NOMO-1 treated with DMSO at 0.1 percent for 48 hours (cell line): ENCODE measurements at regions not wholly inside any gene's neighbourhood (a gene's known extent, or its start where the extent isn't known, plus 50 kb on each side); places are given as distances from the start of the nearest gene placed in this dataset.
"Not testable (repeated sequence)": the region's sequence is repeated elsewhere in the genome, so short reads cannot be mapped to it uniquely, and the experiment has no call there.

Source experiments
- DNase-seq: peaks from one replicate; lab custom pipeline; 2025; ENCODE audit not compliant: unreplicated experiment; lab: John Stamatoyannopoulos, UW

- DNase-seq, result no peak
These were observed 971.7 kb upstream of the GYPC start for GRCh38 chr2:125684256-125684655.

- DNase-seq, result no peak
These were observed 971.0 kb upstream of the GYPC start for GRCh38 chr2:125684932-125685331.

- DNase-seq, result no peak
These were observed 959.4 kb upstream of the GYPC start for GRCh38 chr2:125696560-125696959.

- DNase-seq, result no peak
These were observed 957.7 kb upstream of the GYPC start for GRCh38 chr2:125698280-125698679.

- no peak for DNase-seq
These were observed 954.9 kb upstream of the GYPC start for GRCh38 chr2:125701070-125701469.

- no peak for DNase-seq
These were observed 948.3 kb upstream of the GYPC start for GRCh38 chr2:125707611-125708010.

GRCh38 chr2:125710561-125710960 is 945.4 kb upstream of the GYPC start:
- DNase-seq, result no peak

GRCh38 chr2:125711075-125711474 is 944.9 kb upstream of the GYPC start:
- DNase-seq, result no peak

- no peak for DNase-seq
These were observed 942.4 kb upstream of the GYPC start for GRCh38 chr2:125713533-125713932.

GRCh38 chr2:125721072-125721721 is 934.8 kb upstream of the GYPC start:
- DNase-seq, result no peak

- no peak for DNase-seq
These were observed 925.0 kb upstream of the GYPC start for GRCh38 chr2:125730921-125731320.

GRCh38 chr2:125736306-125736705 is 919.7 kb upstream of the GYPC start:
- DNase-seq, result no peak

GRCh38 chr2:125745514-125745913 is 910.4 kb upstream of the GYPC start:
- DNase-seq, result peak; percentile 1

GRCh38 chr2:125746321-125747164 is 909.4 kb upstream of the GYPC start:
- DNase-seq, result no peak

GRCh38 chr2:125747165-125747425 is 908.9 kb upstream of the GYPC start:
- no peak for DNase-seq

- DNase-seq, result no peak
These were observed 899.5 kb upstream of the GYPC start for GRCh38 chr2:125756431-125756830.

- DNase-seq, result no peak
These were observed 859.2 kb upstream of the GYPC start for GRCh38 chr2:125796784-125797183.

GRCh38 chr2:125797192-125797591 is 858.8 kb upstream of the GYPC start:
- no peak for DNase-seq

GRCh38 chr2:125822746-125823145 is 833.2 kb upstream of the GYPC start:
- DNase-seq, result no peak

- DNase-seq, result not testable (repeated sequence)
These were observed 830.2 kb upstream of the GYPC start for GRCh38 chr2:125825781-125826180.

GRCh38 chr2:125837128-125837527 is 818.8 kb upstream of the GYPC start:
- no peak for DNase-seq

GRCh38 chr2:125837611-125838010 is 818.3 kb upstream of the GYPC start:
- DNase-seq, result no peak

- DNase-seq, result no peak
These were observed 816.0 kb upstream of the GYPC start for GRCh38 chr2:125839945-125840344.
